HEK293T (cell line): ENCODE measurements at regions not wholly inside any gene's neighbourhood (a gene's known extent, or its start where the extent isn't known, plus 50 kb on each side); places are given as distances from the start of the nearest gene placed in this dataset.
"Not testable (repeated sequence)": the region's sequence is repeated elsewhere in the genome, so short reads cannot be mapped to it uniquely, and the experiment has no call there.

Experiments used
- CTCF ChIA-PET: fragments of 350-600 bp; formaldehyde crosslinking; extraction: SDS; loops from one replicate; lab custom pipeline; 2021; ENCODE audit warnings: antibody characterized with exemption, inconsistent platforms; lab: Yijun Ruan, JAX
- POLR2A ChIA-PET: fragments of 350-600 bp; formaldehyde crosslinking; extraction: SDS; loops from one replicate; lab custom pipeline; 2020; ENCODE audit warnings: antibody characterized with exemption, inconsistent platforms; lab: Yijun Ruan, JAX
- DNase-seq: peaks from one replicate; pipeline ENCODE4 v3.0.0; 2012; ENCODE audit warnings: mixed read lengths; ENCODE audit errors: extremely low spot score
- ARNT ChIP-seq: fragments of 450-650 bp; IDR thresholded peaks from 2 replicates; pipeline ENCODE4 v1.6.1; 2017; ENCODE audit warnings: mild to moderate bottlenecking
- BHLHE40 ChIP-seq: fragments of 450-650 bp; IDR thresholded peaks from 2 replicates; pipeline ENCODE4 v1.6.1; 2016; ENCODE audit warnings: mild to moderate bottlenecking, moderate library complexity, borderline replicate concordance
- CTBP1 ChIP-seq: fragments of 450-650 bp; IDR thresholded peaks from 2 replicates; pipeline ENCODE4 v1.6.1; 2016; ENCODE audit warnings: borderline replicate concordance
- ELF4 ChIP-seq: fragments of 450-650 bp; IDR thresholded peaks from 2 replicates; pipeline ENCODE4 v1.6.1; 2017; ENCODE audit warnings: antibody characterized with exemption
- FOXA1 ChIP-seq: fragments of 450-650 bp; IDR thresholded peaks from 2 replicates; pipeline ENCODE4 v1.6.1; 2016; ENCODE audit warnings: mild to moderate bottlenecking
- FOXK2 ChIP-seq: fragments of 450-650 bp; IDR thresholded peaks from 2 replicates; pipeline ENCODE4 v1.6.1; 2016; ENCODE audit warnings: mild to moderate bottlenecking
- FOXM1 ChIP-seq: fragments of 450-650 bp; IDR thresholded peaks from 2 replicates; pipeline ENCODE4 v1.6.1; 2017; ENCODE audit warnings: mild to moderate bottlenecking, borderline replicate concordance
- HDGF ChIP-seq: fragments of 450-650 bp; IDR thresholded peaks from 2 replicates; pipeline ENCODE4 v1.6.1; 2017; ENCODE audit warnings: antibody characterized with exemption, borderline replicate concordance
- L3MBTL2 ChIP-seq: fragments of 450-650 bp; conservative IDR thresholded peaks from 2 replicates; pipeline ENCODE4 v1.6.1; 2016; ENCODE audit warnings: mild to moderate bottlenecking
- LEF1 ChIP-seq: fragments of 450-650 bp; IDR thresholded peaks from 2 replicates; pipeline ENCODE4 v1.6.1; 2017; ENCODE audit warnings: mild to moderate bottlenecking, borderline replicate concordance
- NFRKB ChIP-seq: fragments of 450-650 bp; IDR thresholded peaks from 2 replicates; pipeline ENCODE4 v1.6.1; 2016; ENCODE audit warnings: mild to moderate bottlenecking, moderate library complexity
- SP1 ChIP-seq: fragments of 450-650 bp; IDR thresholded peaks from 2 replicates; pipeline ENCODE4 v1.6.1; 2017
- SUZ12 ChIP-seq: fragments of 450-650 bp; IDR thresholded peaks from 2 replicates; pipeline ENCODE4 v1.6.1; 2016; ENCODE audit warnings: mild to moderate bottlenecking
- TARDBP ChIP-seq: fragments of 450-650 bp; IDR thresholded peaks from 2 replicates; pipeline ENCODE4 v1.6.1; 2016
- ZNF384 ChIP-seq: fragments of 450-650 bp; IDR thresholded peaks from 2 replicates; pipeline ENCODE4 v1.6.1; 2016
- TF ChIP-seq, protein P1 (sequence below): fragments of 450-650 bp; IDR thresholded peaks from 2 replicates; pipeline ENCODE4 v1.6.1; 2016

- POLR2A ChIA-PET, result no interaction called here
- no peak for TF ChIP-seq ELF4
- TF ChIP-seq NFRKB, result no peak
- no peak for TF ChIP-seq SP1
- no peak for TF ChIP-seq FOXK2
- no peak for TF ChIP-seq ZNF384
- no peak for TF ChIP-seq ARNT
- TF ChIP-seq, protein P1, sequence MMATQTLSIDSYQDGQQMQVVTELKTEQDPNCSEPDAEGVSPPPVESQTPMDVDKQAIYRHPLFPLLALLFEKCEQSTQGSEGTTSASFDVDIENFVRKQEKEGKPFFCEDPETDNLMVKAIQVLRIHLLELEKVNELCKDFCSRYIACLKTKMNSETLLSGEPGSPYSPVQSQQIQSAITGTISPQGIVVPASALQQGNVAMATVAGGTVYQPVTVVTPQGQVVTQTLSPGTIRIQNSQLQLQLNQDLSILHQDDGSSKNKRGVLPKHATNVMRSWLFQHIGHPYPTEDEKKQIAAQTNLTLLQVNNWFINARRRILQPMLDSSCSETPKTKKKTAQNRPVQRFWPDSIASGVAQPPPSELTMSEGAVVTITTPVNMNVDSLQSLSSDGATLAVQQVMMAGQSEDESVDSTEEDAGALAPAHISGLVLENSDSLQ, result no peak
- TF ChIP-seq FOXM1, result no peak
- TF ChIP-seq FOXA1, result no peak
- no peak for TF ChIP-seq HDGF
- no peak for TF ChIP-seq L3MBTL2
- TF ChIP-seq LEF1, result no peak
Observed at GRCh38 chr1:74908797-74909196, 175.8 kb downstream of the TYW3 start.

GRCh38 chr1:74913978-74914377, 181.0 kb downstream of the TYW3 start:
- CTCF ChIA-PET, result no interaction called here
- no peak for TF ChIP-seq FOXA1
- TF ChIP-seq SP1, result no peak
- no peak for TF ChIP-seq TARDBP
- TF ChIP-seq, protein P1, result no peak
- no peak for TF ChIP-seq NFRKB
- no peak for TF ChIP-seq BHLHE40
- no peak for TF ChIP-seq FOXK2
- TF ChIP-seq ARNT, result no peak
- TF ChIP-seq L3MBTL2, result no peak
- no peak for TF ChIP-seq SUZ12
- TF ChIP-seq ELF4, result no peak
- no peak for TF ChIP-seq LEF1
- TF ChIP-seq CTBP1, result no peak
- no peak for TF ChIP-seq FOXM1
- no peak for TF ChIP-seq ZNF384
- TF ChIP-seq HDGF, result no peak
- POLR2A ChIA-PET, result no interaction called here
- DNase-seq, result no peak

More at GRCh38 chr1:74908797-74909196, 175.8 kb downstream of the TYW3 start:
- CTCF ChIA-PET, result interaction anchor here (0.6 kb wide), 1 partner anchor 159 kb away, joined by 4 read pairs; no protein-coding TSS in a partner anchor
- no peak for DNase-seq

DNA sequence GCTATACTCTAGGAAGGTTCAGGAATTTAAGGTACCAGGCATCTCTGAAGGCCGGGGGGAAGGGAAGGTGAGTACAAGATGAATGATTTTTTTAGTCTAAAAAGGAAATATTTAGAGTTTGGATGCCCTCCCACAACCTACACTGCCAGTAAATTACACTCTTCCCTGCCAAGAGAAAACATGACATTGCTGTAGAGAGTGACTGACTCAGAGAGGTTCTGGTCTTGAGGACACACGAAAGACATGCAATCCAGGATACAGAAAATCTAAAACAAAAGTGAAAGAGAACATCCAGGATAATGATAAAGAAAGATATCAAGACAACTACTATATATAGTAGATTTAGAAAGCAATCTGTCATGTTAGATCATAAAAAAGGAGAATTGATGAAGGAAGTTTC, 200.5 kb downstream of the TYW3 start:
- POLR2A ChIA-PET, result no interaction called here
- no peak for TF ChIP-seq ELF4
- TF ChIP-seq BHLHE40, result no peak
- TF ChIP-seq L3MBTL2, result no peak
- TF ChIP-seq FOXA1, result no peak
- no peak for TF ChIP-seq LEF1

DNA sequence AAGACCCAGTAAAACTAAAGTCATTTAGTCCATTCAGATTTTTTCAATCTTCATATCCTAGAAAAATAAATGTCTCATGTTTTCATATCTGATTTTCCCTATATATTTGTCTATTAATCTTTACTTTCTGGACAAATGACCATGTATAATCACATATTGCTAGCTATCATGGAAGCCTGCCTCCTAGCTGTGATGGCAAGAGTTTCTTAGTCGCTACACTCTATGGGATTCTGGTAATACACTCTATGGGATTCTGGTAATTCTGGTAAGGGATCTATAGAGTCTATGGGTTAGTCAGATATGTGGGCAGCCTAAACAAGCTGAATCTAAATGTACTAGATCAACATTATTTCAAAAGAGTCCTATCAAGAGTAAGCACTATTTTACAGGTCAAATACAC, 198.7 kb upstream of the LHX8 start:
- DNase-seq, result no peak
- CTCF ChIA-PET, result no interaction called here
- no peak for TF ChIP-seq L3MBTL2
- TF ChIP-seq, protein P1, result no peak
- no peak for TF ChIP-seq FOXA1
- no peak for TF ChIP-seq LEF1
- TF ChIP-seq ELF4, result no peak
- POLR2A ChIA-PET, result no interaction called here

More for the DNA sequence above, 200.5 kb downstream of the TYW3 start:
- CTCF ChIA-PET, result no interaction called here
- DNase-seq, result no peak

DNA sequence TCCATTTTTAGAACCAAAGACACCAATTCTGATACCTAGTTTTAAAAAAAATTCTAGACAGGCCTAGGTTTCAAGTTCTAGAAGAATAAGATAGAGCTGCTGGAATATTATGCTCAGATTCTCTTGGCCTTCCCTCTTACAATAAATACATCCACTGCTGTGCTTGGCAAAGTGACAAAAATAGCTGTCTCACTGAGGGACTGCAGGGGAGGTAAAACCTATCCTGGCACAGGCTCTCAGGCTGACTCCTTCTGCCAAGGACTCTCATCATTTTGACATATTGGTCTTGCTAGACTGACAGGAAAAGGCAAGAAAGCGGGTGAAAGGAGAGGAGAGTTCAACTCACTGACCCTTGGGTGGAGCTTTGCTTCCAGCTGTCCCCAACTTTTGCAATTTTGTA, 197.0 kb upstream of the LHX8 start:
- POLR2A ChIA-PET, result no interaction called here
- CTCF ChIA-PET, result no interaction called here
- DNase-seq, result no peak
- TF ChIP-seq ZNF384 (no peak), SUZ12 (no peak), FOXM1 (no peak), ARNT (no peak), TARDBP (no peak), HDGF (no peak), SP1 (no peak), CTBP1 (no peak), LEF1 (no peak), BHLHE40 (no peak), L3MBTL2 (no peak), FOXK2 (no peak), FOXA1 (no peak), NFRKB (no peak), ELF4 (no peak)
- TF ChIP-seq, protein P1, result no peak

GRCh38 chr1:74943046-74943445, 191.1 kb upstream of the LHX8 start:
- no peak for TF ChIP-seq LEF1
- TF ChIP-seq TARDBP, result no peak
- TF ChIP-seq BHLHE40, result no peak
- TF ChIP-seq FOXM1, result no peak
- CTCF ChIA-PET, result no interaction called here
- DNase-seq, result no peak
- POLR2A ChIA-PET, result no interaction called here

DNA sequence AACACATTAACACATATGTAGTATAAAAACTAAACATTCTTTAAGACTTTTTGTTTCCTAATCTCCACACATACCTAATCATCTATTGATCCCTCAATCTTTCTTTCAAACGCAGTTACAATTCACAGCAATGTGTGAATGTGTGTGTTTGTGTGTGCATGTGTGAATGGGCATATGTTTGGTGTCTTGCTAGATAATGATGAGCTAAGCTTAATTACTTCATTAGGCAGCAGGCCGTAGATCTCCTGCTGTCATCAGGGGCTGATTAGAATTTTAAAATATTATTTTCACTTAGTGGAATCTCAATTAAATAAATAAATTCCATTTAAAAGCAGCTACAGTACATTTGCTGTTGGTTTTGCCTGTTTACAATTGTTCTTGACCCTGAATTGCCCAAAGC, 187.8 kb upstream of the LHX8 start:
- ChIA-PET CTCF (no interaction called here), POLR2A (no interaction called here)
- no peak for DNase-seq
- TF ChIP-seq, protein P1, result no peak
- TF ChIP-seq FOXM1 (no peak), ELF4 (no peak), ZNF384 (no peak), SUZ12 (no peak), CTBP1 (no peak), HDGF (no peak), FOXK2 (no peak), NFRKB (no peak), BHLHE40 (no peak), L3MBTL2 (no peak), SP1 (no peak), FOXA1 (no peak), LEF1 (no peak), TARDBP (no peak), ARNT (no peak)

DNA sequence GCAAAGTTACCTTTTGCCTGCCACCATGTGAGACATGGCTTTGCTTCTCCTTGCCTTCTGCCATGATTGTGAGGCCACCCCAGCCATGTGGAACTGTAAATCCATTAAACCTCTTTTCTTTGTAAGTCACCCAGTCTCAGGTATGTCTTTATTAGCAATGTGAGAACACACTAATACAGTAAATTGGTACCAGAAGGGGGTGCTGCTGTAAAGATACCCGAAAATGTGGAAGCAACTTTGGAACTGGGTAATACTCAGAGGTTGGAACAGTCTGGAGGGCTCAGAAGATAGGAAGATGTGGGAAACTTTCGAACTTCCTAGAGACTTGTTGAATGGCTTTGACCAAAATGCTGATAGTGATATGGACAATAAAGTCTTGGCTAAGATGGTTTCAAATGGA, 184.8 kb upstream of the LHX8 start:
- POLR2A ChIA-PET, CTCF ChIA-PET, DNase-seq: not testable (repeated sequence)

- POLR2A ChIA-PET, DNase-seq, CTCF ChIA-PET: not testable (repeated sequence)
Observed at GRCh38 chr1:74951981-74952380, 182.2 kb upstream of the LHX8 start.
